IMR-90 (cell line): ENCODE measurements at regions not wholly inside any gene's neighbourhood (a gene's known extent, or its start where the extent isn't known, plus 50 kb on each side); places are given as distances from the start of the nearest gene placed in this dataset.

Experiments
- ATAC-seq: fragments of 200-7000 bp; cut with Tn5 transposase; 2 replicates; pipeline ENCODE4 v1.9.1; 2020; ENCODE audit warnings: low read depth, mild to moderate bottlenecking, moderate library complexity
- BruUV-seq: library from RNA; stranded (reverse); fragments of 400-500 nt; replicated peaks from 2 replicates; lab custom pipeline; 2021; lab: Mats Ljungman, UMichigan
- CTCF ChIA-PET: fragments of 300-600 bp; formaldehyde crosslinking; extraction: SDS; loops from one replicate; lab custom pipeline; 2021; ENCODE audit warnings: antibody characterized with exemption; lab: Yijun Ruan, JAX
- POLR2A ChIA-PET: fragments of 300-600 bp; sonication (Branson Sonifier 250); formaldehyde crosslinking; loops from one replicate; lab custom pipeline; 2022; ENCODE audit warnings: antibody characterized with exemption; ENCODE audit not compliant: unreplicated experiment; lab: Charles Lee
- DNase-seq: peaks from one replicate; pipeline ENCODE4 v3.0.0; 2013
- H2AFZ ChIP-seq: replicated peaks from 2 replicates; pipeline ENCODE3; 2013; ENCODE audit warnings: low read length, mild to moderate bottlenecking; ENCODE audit not compliant: poor library complexity
- H2AK5ac ChIP-seq: 2 replicates; pipeline ENCODE4 v1.6.1; 2013; ENCODE audit warnings: low read depth, low read length, inconsistent platforms
- H2AK9ac ChIP-seq: replicated peaks from 2 replicates; pipeline ENCODE3; 2013; ENCODE audit warnings: mild to moderate bottlenecking, low read depth, low read length, moderate library complexity; ENCODE audit not compliant: poor library complexity
- H2BK120ac ChIP-seq: 2 replicates; pipeline ENCODE4 v1.6.1; 2013; ENCODE audit warnings: low read depth, low read length, inconsistent platforms
- H2BK15ac ChIP-seq: 3 replicates; pipeline ENCODE4 v1.6.1; 2013; ENCODE audit warnings: low read depth, low read length, inconsistent platforms
- H2BK20ac ChIP-seq: 2 replicates; pipeline ENCODE4 v1.6.1; 2013; ENCODE audit warnings: low read depth, mild to moderate bottlenecking, inconsistent platforms, low read length, moderate library complexity
- H2BK5ac ChIP-seq: 2 replicates; pipeline ENCODE4 v1.6.1; 2013; ENCODE audit warnings: mild to moderate bottlenecking, low read depth, low read length, inconsistent platforms; ENCODE audit not compliant: poor library complexity, severe bottlenecking
- H3K14ac ChIP-seq: replicated peaks from 2 replicates; pipeline ENCODE4 v1.6.1; 2013; ENCODE audit warnings: low read depth, low read length, inconsistent platforms
- H3K18ac ChIP-seq: 2 replicates; pipeline ENCODE4 v1.6.1; 2013; ENCODE audit warnings: low read depth, low read length, control low read depth
- H3K23ac ChIP-seq: 2 replicates; pipeline ENCODE4 v1.6.1; 2013; ENCODE audit warnings: low read depth, low read length, inconsistent platforms
- H3K27ac ChIP-seq: 2 replicates; pipeline ENCODE4 v1.5.1; 2013; ENCODE audit warnings: mild to moderate bottlenecking, control low read depth, low read length; ENCODE audit not compliant: insufficient read depth
- H3K27me3 ChIP-seq: 2 replicates; pipeline ENCODE4 v1.6.1; 2013; ENCODE audit warnings: low read length; ENCODE audit not compliant: control insufficient read depth, insufficient read depth
- H3K36me3 ChIP-seq: 2 replicates; pipeline ENCODE4 v1.6.1; 2013; ENCODE audit warnings: low read length, mixed read lengths; ENCODE audit not compliant: control insufficient read depth, insufficient read depth
- H3K4ac ChIP-seq: 2 replicates; pipeline ENCODE4 v1.6.1; 2013; ENCODE audit warnings: low read depth, low read length, inconsistent platforms
- H3K4me1 ChIP-seq: 2 replicates; pipeline ENCODE4 v1.6.1; 2013; ENCODE audit warnings: low read length, mixed read lengths; ENCODE audit not compliant: control insufficient read depth, insufficient read depth
- H3K4me2 ChIP-seq: 2 replicates; pipeline ENCODE4 v1.6.1; 2013; ENCODE audit warnings: low read depth, mild to moderate bottlenecking, control low read depth, low read length, moderate library complexity
- H3K4me3 ChIP-seq: 2 replicates; pipeline ENCODE4 v1.5.1; 2013; ENCODE audit warnings: low read depth, mild to moderate bottlenecking, control low read depth, low read length, moderate library complexity; ENCODE audit not compliant: insufficient read depth
- H3K56ac ChIP-seq: 2 replicates; pipeline ENCODE4 v1.6.1; 2013; ENCODE audit warnings: low read length, inconsistent platforms; ENCODE audit not compliant: insufficient read depth; ENCODE audit errors: extremely low read depth
- H3K79me1 ChIP-seq, 2 experiments: 2 replicates each; pipeline ENCODE4 v1.6.1; 2013; ENCODE audit warnings: low read length in 2 of 2, inconsistent platforms in 1 of 2, low read depth in 1 of 2
- H3K9ac ChIP-seq: 2 replicates; pipeline ENCODE4 v1.6.1; 2013; ENCODE audit warnings: low read depth, low read length, control low read depth
- H3K9me1 ChIP-seq: 2 replicates; pipeline ENCODE4 v1.6.1; 2013; ENCODE audit warnings: low read length, inconsistent platforms; ENCODE audit not compliant: insufficient read depth
- H3K9me3 ChIP-seq: 2 replicates; pipeline ENCODE4 v1.6.1; 2013; ENCODE audit warnings: low read length; ENCODE audit not compliant: control insufficient read depth, insufficient read depth
- H4K20me1 ChIP-seq: 2 replicates; pipeline ENCODE4 v1.6.1; 2013; ENCODE audit warnings: low read length, inconsistent platforms; ENCODE audit not compliant: insufficient read depth
- H4K5ac ChIP-seq: 2 replicates; pipeline ENCODE4 v1.6.1; 2013; ENCODE audit warnings: mild to moderate bottlenecking, low read depth, low read length, control low read depth
- H4K8ac ChIP-seq, 2 experiments: 2 replicates each; pipeline ENCODE4 v1.6.1; 2013; ENCODE audit warnings: low read depth in 2 of 2, low read length in 2 of 2, control low read depth in 1 of 2, inconsistent platforms in 1 of 2
- H4K91ac ChIP-seq: 2 replicates; pipeline ENCODE4 v1.6.1; 2013; ENCODE audit warnings: low read depth, low read length, inconsistent platforms; ENCODE audit not compliant: insufficient read depth
- BHLHE40 ChIP-seq: fragments of 150-350 bp; IDR thresholded peaks from 2 replicates; pipeline ENCODE4 v1.6.1; 2016; ENCODE audit warnings: mild to moderate bottlenecking, low read depth, low read length
- CHD1 ChIP-seq: IDR thresholded peaks from 2 replicates; pipeline ENCODE4 v1.6.1; 2012; ENCODE audit warnings: low read depth, low read length, improper control_type of control experiment
- FOS ChIP-seq: fragments of 150-350 bp; IDR thresholded peaks from 2 replicates; pipeline ENCODE4 v1.6.1; 2016; ENCODE audit warnings: low read depth, low read length
- MAFK ChIP-seq: IDR thresholded peaks from 2 replicates; pipeline ENCODE4 v1.6.1; 2012; ENCODE audit warnings: low read depth, low read length, improper control_type of control experiment
- MAZ ChIP-seq: IDR thresholded peaks from 2 replicates; pipeline ENCODE4 v1.6.1; 2012; ENCODE audit warnings: low read depth, mild to moderate bottlenecking, low read length, improper control_type of control experiment, moderate library complexity, borderline replicate concordance
- MXI1 ChIP-seq: IDR thresholded peaks from 2 replicates; pipeline ENCODE4 v1.6.1; 2012; ENCODE audit warnings: low read depth, mild to moderate bottlenecking, low read length, moderate library complexity, borderline replicate concordance
- NFE2L2 ChIP-seq: fragments of 150-350 bp; IDR thresholded peaks from 2 replicates; pipeline ENCODE4 v1.6.1; 2016; ENCODE audit warnings: low read depth, mild to moderate bottlenecking, low read length
- POLR2A ChIP-seq: IDR thresholded peaks from 2 replicates; pipeline ENCODE4 v1.6.1; 2012; ENCODE audit warnings: mild to moderate bottlenecking, low read depth, low read length
- RCOR1 ChIP-seq: IDR thresholded peaks from 2 replicates; pipeline ENCODE4 v1.6.1; 2012; ENCODE audit warnings: mild to moderate bottlenecking, low read length, improper control_type of control experiment; ENCODE audit not compliant: insufficient replicate concordance
- RFX5 ChIP-seq: IDR thresholded peaks from 2 replicates; pipeline ENCODE4 v1.8.0; 2012; ENCODE audit warnings: low read depth, mild to moderate bottlenecking, low read length, moderate library complexity
- SMC3 ChIP-seq: fragments of 150-350 bp; IDR thresholded peaks from 2 replicates; pipeline ENCODE4 v1.6.1; 2016; ENCODE audit warnings: low read depth, mild to moderate bottlenecking, antibody characterized with exemption, low read length, moderate library complexity
- WGBS, 2 experiments: methylation state at CpG; one replicate each; pipeline versions ENCODE4 v1.1.5 to v1.1.7; 2013; ENCODE audit warnings: missing lambda C conversion rate in 2 of 2; ENCODE audit not compliant: insufficient read length in 1 of 2; ENCODE audit errors: extremely low coverage in 2 of 2; 5-methylcytosine and 5-hydroxymethylcytosine counted together
- dilution Hi-C: fragments of 300-500 bp; cut with HindIII; formaldehyde crosslinking; loops from one replicate; pipeline ENCODE4 v1.14.3; 2018; ENCODE audit warnings: low sequenced_read_pairs; ENCODE audit not compliant: unreplicated experiment
- in situ Hi-C: fragments of 300-500 bp; cut with MboI; formaldehyde crosslinking; loops from 3 replicates; pipeline ENCODE4 v1.14.3; 2019; ENCODE audit warnings: low sequenced_read_pairs, inconsistent platforms, mixed read lengths
- intact Hi-C: fragments of 100-400 bp; cut with micrococcal nuclease; formaldehyde crosslinking; loops from 2 replicates; pipeline ENCODE4 v1.10.0; 2022
- TF ChIP-seq, protein P1 (sequence below): fragments of 150-350 bp; IDR thresholded peaks from 2 replicates; pipeline ENCODE4 v1.6.1; 2016; ENCODE audit warnings: low read depth, mild to moderate bottlenecking, low read length, moderate library complexity, borderline replicate concordance
- TF ChIP-seq, protein P2 (sequence below): conservative IDR thresholded peaks from 2 replicates; pipeline ENCODE4 v1.5.1; 2012; ENCODE audit warnings: mild to moderate bottlenecking, low read depth, low read length, improper control_type of control experiment
- TF ChIP-seq, protein P3 (sequence below): fragments of 150-350 bp; IDR thresholded peaks from 2 replicates; pipeline ENCODE4 v1.6.1; 2017; ENCODE audit warnings: mild to moderate bottlenecking, antibody characterized with exemption, low read length, low read depth

DNA sequence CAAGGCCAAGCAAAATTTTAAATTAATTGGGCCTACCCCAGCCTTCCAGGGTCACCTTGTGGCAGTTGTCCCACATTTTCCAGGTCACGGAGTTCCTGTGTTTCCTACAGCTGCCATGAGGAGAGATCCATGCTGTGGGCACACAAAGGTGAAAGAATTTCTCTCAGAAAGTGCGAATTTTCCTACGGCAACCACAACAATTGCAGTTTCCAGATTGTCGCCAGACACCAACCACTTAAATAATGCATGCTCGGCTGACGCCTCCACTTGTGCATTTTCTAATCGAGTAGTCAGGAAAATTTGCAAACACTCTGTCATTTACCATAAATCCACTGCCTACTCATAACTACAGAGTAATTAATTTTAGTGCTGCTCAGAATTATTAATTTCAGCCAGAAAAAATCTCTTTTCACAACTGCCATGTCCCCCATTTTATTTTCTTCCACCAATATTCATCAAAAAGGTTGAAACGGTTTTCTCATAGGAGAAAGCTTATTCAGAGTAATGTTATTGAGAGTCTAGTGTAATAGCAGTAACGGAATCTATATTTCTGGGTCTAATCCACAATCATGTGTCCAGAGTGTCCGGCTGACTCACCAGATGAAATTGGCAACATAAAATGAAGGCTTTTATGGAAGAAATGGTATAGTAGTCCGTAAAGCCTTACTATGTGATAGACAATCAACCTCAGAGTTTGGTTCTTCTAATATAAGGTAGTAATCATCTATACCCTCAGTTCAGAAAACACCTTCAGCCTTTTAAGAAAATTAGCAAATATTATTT lies 389.8 kb downstream of the NR2F1-AS1 start:
- WGBS, 2 experiments = 97% methylated on average over 5 of the region's 11 CpGs; no CpG with 5 or more reads in 1 of the 2 experiments
- TF ChIP-seq, protein P1, sequence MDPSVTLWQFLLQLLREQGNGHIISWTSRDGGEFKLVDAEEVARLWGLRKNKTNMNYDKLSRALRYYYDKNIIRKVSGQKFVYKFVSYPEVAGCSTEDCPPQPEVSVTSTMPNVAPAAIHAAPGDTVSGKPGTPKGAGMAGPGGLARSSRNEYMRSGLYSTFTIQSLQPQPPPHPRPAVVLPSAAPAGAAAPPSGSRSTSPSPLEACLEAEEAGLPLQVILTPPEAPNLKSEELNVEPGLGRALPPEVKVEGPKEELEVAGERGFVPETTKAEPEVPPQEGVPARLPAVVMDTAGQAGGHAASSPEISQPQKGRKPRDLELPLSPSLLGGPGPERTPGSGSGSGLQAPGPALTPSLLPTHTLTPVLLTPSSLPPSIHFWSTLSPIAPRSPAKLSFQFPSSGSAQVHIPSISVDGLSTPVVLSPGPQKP = no peak
- TF ChIP-seq CHD1 (no peak), POLR2A (no peak), MXI1 (no peak), MAZ (no peak), NFE2L2 (no peak), RFX5 (no peak), FOS (no peak), RCOR1 (no peak), SMC3 (no peak), MAFK (no peak), BHLHE40 (no peak)
- TF ChIP-seq, protein P2, sequence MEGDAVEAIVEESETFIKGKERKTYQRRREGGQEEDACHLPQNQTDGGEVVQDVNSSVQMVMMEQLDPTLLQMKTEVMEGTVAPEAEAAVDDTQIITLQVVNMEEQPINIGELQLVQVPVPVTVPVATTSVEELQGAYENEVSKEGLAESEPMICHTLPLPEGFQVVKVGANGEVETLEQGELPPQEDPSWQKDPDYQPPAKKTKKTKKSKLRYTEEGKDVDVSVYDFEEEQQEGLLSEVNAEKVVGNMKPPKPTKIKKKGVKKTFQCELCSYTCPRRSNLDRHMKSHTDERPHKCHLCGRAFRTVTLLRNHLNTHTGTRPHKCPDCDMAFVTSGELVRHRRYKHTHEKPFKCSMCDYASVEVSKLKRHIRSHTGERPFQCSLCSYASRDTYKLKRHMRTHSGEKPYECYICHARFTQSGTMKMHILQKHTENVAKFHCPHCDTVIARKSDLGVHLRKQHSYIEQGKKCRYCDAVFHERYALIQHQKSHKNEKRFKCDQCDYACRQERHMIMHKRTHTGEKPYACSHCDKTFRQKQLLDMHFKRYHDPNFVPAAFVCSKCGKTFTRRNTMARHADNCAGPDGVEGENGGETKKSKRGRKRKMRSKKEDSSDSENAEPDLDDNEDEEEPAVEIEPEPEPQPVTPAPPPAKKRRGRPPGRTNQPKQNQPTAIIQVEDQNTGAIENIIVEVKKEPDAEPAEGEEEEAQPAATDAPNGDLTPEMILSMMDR = no peak
- TF ChIP-seq, protein P3, sequence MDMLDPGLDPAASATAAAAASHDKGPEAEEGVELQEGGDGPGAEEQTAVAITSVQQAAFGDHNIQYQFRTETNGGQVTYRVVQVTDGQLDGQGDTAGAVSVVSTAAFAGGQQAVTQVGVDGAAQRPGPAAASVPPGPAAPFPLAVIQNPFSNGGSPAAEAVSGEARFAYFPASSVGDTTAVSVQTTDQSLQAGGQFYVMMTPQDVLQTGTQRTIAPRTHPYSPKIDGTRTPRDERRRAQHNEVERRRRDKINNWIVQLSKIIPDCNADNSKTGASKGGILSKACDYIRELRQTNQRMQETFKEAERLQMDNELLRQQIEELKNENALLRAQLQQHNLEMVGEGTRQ = no peak
- Histone ChIP-seq H3K79me1 (no peaks in the 10 kb centered on the region), H3K56ac (no peak overlapping the region), H2AK9ac (no peak overlapping the region), H3K14ac (peak overlapping the region; percentile 11; the same call in 1 of the 2 replicates), H3K4me3 (no peak overlapping the region), H2BK15ac (0 out of 3 replicates have a peak overlapping the region, but pooled peaks have one; percentile 2), H3K18ac (peak overlapping the region; percentile 34; the same call in 1 of the 2 replicates), H2AFZ (no peak overlapping the region), H3K4ac (peak overlapping the region; percentile 44), H4K8ac (peak overlapping the region in 1 of 2 experiments; percentile 43; a peak in 2 of 4 replicates), H2AK5ac (peak overlapping the region; percentile 56; the same call in 1 of the 2 replicates), H2BK20ac (peak overlapping the region; percentile 53), H3K23ac (no peak overlapping the region), H4K5ac (no peak overlapping the region), H3K27ac (no peak overlapping the region), H3K9me1 (peaks cover 8% of the 10 kb centered on the region; the same call in 1 of the 2 replicates), H3K9ac (no peak overlapping the region), H3K4me1 (peaks cover 7% of the 10 kb centered on the region), H3K9me3 (no peaks in the 10 kb centered on the region), H2BK120ac (peak overlapping the region; percentile 66), H2BK5ac (no peak overlapping the region), H3K36me3 (no peaks in the 10 kb centered on the region), H4K91ac (peak overlapping the region; percentile 19; the same call in 1 of the 2 replicates), H3K27me3 (no peaks in the 10 kb centered on the region), H3K4me2 (no peak overlapping the region), H4K20me1 (no peaks in the 10 kb centered on the region)
- ATAC-seq = no peak
- ChIA-PET CTCF (no interaction called here), POLR2A (interaction anchor here (0.6 kb wide), 1 partner anchor 117 kb away, joined by 3 read pairs; no protein-coding TSS in a partner anchor)
- dilution Hi-C loops (no loop called here), intact Hi-C loops (loop anchor here (5.0 kb wide), 1 partner anchor 134 kb away; no protein-coding TSS in a partner anchor), in situ Hi-C loops (no loop called here)
- DNase-seq = peak; percentile 25
- BruUV-seq = no TSS peak
